SIG-M5 treated with dmso at 0.1 percent for 504 hours (cell line): ENCODE measurements at regions not wholly inside any gene's neighbourhood (a gene's known extent, or its start where the extent isn't known, plus 50 kb on each side); places are given as distances from the start of the nearest gene placed in this dataset.
"Not testable (repeated sequence)": the region's sequence is repeated elsewhere in the genome, so short reads cannot be mapped to it uniquely, and the experiment has no call there.

Source experiments
- DNase-seq: peaks from one replicate; lab custom pipeline; 2025; ENCODE audit not compliant: unreplicated experiment; lab: John Stamatoyannopoulos, UW

DNA sequence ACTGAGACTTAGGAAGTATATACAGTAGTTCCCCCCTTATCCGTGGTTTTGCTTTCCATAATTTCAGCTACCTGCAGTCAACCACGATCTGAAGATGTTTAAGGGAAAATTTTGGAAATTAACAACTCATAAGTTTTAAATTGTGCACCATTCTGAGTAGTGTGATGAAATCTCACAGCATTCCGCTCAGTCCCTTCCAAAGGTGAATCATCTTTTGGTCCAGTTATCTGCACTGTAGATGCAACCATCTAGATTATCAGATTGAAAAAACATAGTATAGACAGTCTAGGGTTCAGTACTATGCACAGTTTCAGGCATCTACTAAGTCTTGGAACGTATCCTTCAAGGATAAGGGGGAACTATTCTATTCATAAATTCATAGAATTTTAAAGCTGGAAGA is 109.0 kb downstream of the ANXA3 start:
- DNase-seq: no peak

DNA sequence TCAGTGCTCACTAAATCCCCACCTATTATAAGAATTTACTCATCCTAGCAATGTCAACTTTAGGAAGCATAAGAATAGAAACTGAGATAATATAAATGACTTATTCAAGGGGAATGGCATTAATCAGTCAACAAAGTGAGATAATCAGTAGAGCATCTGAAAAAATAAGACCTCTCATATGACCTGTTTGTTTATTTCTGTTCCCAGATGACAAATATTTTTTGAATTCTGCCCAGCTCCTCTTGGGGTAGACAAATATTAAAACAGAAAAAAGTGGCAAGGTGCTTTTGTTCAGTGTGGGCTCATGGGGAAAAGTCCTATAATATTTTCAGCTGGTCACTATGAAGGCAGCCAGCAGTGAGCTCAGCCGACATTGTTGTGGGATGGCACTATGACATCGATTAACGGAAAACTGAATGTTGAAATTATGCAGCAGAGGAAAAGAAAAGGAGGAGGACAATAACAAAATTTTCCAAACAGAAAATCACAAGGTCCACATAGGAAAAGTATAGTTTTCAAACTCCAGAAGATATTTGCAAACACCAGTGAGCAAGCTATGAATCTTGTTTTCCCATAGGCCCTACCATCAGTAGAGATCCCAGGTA is 109.6 kb downstream of the ANXA3 start:
- DNase-seq: no peak

DNA sequence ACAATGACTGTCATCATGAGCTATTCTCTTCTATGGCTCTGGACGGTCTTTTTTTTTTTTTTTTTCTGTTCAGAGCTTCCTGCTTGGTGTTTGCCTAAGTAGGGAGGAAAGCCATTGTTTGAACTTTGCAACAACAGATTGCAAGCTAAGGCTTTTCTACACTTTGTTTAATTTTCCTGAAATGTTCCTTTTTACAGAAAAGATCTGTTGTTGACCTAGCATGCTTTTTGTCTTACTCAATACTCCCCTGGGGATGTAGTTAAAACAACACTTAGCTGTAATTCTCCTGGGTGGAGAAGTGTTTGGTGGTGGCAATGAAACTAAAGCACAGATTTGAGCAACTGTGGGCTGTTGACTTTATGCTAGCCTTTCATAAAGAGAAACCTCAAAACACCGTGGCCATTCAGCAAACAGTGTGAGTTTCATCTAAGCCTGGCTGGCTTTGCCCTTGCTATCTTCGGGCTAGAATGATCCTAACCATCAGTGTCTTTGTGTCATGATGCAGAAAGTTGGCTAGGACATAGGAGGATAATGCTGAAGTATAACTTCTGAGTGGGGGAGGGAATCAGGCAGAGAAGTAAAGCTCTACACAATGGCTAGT is 110.5 kb downstream of the ANXA3 start:
- DNase-seq: no peak

DNA sequence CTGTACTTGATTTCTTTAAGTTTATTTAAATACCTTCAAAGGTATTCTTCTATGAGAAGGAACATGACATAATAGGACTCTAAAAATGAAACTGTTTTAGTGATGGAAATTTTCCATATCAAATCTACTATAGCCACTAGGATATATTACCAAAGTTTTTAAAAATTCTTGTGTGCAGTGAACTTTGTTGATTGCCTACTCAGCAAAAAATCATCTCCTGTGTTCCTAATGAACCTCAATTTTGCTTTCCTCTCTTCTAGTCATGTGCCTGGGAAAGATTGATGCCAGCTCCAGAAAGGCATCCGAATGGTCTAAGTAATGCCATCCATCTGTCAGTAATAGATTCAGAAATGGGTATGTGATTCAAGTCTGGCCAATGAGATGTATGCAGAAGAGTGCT is 111.1 kb downstream of the ANXA3 start:
- no peak for DNase-seq

DNA sequence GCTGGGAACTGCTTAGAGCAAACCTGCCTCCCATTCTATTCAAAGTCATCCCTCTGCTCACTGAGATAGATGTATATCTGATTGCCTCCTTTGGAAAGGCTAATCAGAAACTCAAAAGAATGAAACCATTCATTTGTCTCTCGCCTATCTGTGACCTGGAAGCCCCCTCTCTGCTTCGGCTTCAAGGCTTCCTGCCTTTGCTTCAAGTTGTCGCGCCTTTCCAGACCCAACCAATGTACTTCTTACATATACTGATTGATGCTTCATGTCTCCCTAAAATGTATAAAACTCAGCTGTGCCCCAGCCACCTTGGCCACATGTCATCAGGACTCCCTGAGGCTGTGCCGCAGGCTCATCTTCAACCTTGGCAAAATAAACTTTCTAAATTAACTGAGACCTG is 111.9 kb upstream of the BMP2K start:
- DNase-seq: not testable (repeated sequence)

DNA sequence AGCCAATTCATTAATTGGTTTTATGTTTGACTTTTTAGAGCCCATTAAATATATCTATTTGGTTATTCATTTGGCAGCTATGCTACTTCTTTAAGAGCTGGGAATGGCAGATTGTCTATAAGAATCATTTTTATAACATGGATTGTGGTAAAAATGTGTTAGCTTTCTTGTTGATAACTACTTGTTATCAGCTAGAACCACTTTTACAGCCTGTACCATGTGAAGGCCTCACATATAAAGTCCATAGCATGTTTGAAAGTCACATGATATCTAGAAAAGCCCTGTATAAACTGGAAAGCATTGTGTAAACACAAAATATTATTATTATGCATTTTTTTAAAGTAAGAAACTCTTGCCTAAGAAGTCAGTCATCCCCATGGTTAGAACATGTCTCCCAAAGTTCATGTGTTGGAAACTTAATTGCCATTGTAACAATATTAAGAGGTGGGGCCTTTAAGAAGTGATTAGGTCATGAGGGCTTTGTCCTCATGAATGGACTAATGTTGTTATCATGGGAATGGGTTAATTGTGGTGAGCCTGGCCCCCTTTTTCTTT is 110.9 kb upstream of the BMP2K start:
- no peak for DNase-seq

DNA sequence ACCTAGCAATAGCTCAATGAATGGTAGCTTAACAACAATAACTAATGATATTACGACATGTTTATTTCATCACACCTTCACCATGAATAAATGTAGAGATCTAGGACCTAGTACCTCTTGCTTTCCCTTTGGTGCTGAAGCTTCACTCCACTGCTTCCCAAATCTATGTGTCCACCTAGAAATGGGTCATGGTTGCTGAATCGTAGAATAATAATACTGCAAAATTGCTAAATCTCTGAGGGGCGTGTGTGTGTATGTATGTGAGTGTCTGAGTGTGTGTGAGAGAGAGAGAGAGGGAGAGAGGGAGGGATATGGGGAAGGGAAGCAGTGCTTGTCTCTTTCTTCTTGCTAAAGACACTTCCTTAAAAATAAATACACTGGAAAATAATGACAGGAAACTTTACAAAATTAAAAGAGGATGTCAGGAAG is 109.3 kb upstream of the BMP2K start:
- DNase-seq: peak; percentile 40

DNA sequence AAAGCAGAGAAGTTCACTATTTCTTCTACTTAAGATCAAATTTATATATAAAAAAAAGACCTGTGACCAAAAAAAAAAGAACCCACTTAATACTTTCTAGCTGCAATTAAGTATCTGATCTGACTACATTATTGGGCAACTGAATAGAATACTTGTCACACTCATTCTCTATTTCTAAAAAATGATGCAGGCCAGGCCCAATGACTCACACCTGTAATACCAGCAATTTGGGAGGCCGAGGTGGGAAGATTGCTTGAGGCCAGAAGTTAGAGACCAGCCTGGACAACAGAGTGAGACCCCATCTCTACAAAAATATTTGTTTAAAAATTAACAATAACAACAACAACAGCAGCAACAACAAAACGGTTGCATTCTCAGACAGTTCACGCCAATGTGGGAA is 108.8 kb upstream of the BMP2K start:
- no peak for DNase-seq

DNA sequence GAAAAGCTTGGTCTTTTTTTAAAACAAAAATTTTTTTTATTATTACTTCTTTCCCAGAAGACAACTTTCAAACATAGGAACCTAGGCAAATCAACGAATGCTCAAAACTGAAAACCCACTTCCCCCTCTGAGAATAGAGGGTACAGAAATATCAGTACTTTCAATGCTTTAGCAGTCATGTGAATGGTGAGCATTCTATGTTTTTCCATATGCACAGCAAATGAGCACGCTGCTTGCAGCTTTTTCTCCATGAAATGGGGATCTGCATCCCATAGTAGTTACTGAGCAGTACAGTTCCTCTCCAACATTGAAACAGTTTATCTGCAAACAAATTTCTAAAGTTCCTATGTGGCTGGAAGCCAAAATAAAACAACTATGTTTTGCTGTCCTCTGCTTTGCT is 108.4 kb upstream of the BMP2K start:
- DNase-seq: no peak

DNA sequence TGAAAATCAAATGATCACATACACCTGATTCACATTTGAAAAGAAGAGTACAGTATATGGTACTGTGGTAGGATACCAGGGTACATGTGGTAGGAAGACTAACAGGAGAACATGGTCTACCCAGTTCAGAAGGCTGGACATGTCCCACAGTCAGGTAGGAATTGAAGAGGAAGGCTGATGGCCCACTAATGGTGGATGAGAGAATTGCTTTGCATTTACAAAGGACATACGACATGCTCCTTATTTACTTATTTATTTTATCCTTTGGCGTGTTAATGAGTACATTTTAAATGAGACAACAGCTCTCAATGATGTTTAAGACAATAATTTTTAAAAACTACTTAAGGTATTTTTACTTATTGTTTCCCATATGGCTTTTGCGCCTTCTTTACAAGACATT is 106.7 kb upstream of the BMP2K start:
- DNase-seq: no peak

DNA sequence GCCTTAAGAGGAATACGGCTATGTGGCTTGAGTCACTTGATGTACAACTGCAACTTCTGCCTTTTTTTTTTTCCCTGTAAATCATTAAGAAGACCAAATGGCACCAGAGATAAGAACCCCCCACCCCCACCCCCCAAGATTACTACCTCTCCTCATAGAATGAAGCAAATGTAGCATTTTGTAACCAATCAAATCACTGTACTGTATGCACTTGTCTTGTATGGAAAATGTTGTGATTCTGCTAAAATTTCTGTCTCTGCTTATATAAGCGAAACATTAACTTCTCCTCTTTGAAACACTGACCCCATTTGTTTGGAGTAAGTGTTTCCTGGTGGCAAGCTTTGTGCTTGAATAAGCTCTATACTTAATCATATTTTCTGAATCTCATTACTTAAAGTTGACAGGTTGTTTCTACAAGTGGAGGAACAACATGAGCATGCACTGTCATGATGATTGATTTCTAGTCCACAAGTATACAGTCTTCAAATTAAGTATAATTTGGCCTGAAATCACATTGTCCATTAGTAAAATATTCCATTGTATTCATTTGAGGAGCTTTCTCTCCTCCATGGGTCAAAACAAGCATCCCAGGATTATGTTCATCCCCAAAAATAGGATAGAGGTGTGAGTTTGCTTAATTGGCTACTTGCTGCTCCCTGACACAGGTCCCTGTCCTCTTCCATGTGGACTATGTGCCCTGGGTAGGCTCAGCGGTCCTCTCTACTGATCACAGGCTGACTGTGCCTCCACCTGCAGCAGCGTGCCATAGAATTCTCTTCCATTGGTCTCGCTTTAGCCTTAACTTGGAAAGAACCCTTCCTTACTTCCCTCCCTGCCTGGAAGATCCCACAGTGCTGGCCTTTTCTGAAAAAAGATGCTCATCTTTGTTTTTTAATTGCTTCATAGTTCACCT is 104.0 kb upstream of the BMP2K start:
- no peak for DNase-seq

DNA sequence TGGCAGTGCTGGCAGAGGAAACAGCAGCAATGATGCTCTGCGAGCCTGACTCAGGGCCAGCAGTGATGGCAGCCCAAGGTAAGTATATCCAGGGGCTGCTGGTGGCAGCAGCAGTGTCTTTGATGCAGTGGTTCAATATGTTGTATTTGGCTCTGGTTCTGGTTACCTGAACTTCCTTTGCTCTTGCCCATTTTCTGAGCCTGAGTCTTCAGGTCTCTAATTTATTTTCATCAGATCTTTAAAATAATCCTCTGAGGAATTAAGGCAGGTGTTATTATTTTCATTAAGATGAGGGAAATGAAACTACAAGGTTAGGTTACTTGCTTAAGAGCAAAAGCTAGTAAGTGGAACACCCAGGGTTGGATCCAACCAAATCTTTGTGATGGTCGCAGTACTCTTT is 102.8 kb upstream of the BMP2K start:
- DNase-seq: no peak

DNA sequence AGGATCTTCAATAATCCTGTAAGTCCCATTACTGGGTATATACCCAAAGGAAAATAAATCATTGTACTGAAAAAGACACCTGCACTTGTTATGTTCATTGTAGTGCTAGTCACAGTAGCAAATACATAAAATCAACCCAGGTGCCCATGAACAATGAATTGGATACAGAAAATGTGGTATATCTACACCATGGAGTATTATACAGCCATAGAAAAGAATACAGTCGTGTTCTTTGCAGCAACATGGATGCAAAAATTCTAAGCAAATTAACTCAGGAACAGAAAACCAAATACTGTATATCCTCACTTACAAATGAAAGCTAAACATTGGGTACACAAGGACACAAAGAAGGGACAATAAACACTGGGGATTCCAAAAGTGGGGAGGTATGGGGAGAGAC is 100.8 kb upstream of the BMP2K start:
- no peak for DNase-seq

DNA sequence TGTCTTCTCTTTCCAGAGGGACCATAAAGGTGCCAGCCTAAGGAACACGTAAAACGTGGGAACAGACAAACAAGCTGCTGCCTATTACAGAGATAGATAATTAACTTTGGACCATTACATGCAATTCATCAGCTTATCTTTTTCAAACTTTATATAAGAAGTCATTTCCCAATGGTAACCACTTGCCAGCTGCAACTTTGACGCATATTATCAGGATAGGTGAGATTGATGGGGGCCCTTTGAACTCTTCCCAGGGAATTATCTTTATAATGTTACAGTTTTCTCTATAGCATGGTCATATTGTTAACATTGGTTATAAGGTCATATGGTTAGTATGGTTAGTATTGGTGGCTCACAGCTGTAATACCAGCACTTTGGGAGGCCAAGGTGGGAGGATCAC is 94.1 kb upstream of the BMP2K start:
- no peak for DNase-seq

DNA sequence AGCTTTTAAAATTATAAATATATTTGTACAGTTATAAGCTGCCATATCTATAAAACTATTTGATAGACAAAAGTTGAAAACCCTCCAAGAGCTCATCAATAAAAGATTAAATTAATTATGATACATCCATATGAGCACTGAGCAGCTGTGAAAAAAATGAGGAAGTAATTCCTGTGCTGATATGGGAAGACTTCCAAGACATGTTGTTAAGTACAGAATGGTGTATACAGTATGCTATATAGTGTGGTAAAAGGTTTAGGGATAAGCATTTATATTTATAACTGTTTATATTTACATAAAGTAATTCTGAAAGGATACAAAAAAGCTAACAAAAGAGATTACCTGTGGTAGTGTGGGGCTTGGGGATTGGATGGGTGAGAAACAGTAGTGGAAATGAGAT is 92.8 kb upstream of the BMP2K start:
- DNase-seq: no peak

DNA sequence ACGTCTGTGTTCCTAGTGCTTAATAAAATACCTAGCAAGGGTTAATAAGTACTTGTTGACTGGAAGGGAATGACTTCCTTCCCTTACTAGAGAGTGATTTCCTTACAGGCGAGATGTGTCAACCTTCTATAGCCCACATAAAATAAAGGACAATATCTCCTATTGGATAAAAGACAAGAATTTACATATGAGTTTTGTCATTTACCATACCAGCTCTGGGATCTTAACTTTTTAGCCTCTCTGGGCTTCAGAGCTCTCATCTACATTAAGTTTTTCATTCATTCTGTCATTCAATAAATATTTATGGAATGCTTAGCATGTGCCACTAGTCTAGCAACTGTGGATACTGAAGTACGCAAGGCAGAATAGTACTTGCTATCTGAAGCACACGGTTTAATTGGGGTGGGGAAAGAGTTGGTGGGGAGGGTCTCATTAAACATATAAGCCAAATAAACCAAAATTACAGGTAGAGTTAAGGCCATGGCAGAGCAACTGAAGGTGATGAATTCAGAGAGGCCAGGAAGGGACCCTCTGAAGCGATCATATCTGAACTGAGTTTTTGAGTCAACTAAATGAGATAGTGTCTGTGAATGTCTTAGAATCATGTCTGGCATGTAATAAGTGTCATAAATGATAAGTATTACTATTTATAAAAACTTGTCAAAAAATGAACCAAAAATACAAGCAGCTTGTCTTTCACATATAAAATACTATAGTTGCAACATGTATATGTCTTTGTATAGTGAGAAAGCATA is 91.6 kb upstream of the BMP2K start:
- no peak for DNase-seq

DNA sequence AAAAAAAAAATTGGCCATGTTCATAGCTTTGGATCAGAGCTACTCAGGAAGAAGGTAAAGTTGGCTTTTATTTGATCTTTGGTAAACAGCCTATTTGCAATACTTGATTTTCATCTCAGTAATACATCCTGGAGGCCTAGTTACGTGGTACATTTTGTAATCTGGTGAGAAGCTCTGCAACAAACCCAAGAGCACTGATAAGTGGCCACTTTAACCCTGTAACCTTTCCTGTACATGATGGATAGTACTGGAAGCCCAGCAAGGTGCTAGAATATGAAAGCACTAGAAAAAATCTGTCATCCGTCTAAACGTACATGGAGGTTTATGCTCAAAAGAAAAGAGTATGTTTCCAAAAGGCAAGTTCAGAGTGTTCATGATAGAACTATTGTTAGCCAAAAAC is 88.3 kb upstream of the BMP2K start:
- DNase-seq: no peak

DNA sequence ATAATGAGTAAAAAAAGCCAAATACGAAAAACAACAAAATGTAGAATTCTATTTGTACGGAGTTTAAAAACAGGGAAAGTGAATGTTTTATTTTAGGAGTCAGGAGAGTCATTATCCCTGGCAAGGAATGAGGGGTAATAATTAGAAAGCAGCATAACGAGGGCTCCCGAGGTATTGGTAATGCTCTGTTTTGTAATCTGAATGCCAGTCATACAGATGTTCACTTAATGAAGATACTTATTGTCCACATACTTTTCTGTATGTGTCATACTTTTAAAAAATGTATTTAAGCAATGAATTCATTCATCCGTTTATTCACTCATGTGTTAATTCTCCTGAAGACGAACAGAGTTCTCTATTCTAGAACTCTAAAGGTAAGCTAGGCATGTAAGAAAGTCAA is 87.8 kb upstream of the BMP2K start:
- DNase-seq: no peak

DNA sequence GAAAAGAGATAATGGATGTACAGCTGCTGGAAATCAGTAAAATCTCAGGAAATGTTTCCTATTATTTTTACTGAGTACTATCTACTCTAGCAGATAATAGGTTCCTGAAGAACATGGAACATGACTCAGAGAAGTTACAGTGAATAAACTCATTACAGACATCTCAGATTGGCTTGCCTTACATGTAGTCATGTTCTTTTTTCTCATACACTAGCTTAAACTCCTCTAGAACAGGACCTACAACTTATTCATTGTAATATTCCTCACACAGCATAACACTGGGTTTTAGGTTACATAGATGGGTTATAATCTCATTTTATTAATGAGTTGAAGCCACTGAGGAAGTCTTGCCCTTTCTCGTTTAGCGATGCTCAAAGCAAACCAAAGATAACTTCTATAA is 86.9 kb upstream of the BMP2K start:
- no peak for DNase-seq

DNA sequence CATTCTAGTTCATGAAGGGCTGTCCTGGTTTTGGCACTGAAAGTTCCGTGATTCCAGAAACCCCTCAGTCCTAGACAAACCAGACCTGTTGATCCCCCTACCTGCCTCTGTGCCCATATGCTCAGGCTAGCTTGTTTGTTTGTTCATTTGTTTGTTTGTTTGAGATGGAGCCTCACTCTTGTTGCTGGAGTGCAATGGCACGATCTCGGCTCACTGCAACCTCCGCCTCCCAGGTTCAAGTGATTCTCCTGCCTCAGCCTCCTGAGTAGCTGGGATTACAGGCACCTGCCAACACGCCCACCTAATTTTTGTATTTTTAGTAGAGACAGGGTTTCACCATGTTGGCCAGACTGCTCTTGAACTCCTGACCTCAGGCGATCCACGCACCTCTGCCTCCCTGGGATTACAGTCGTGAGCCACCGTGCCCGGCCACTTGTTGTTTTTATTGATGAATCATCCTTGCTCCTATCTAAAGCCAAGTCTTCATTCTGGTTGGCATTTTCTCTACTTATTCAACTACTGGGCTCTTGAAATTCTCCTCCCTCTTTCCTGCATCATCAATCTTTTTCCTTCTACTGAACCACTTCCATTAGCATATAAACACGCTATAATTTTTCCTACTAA is 86.3 kb upstream of the BMP2K start:
- no peak for DNase-seq

DNA sequence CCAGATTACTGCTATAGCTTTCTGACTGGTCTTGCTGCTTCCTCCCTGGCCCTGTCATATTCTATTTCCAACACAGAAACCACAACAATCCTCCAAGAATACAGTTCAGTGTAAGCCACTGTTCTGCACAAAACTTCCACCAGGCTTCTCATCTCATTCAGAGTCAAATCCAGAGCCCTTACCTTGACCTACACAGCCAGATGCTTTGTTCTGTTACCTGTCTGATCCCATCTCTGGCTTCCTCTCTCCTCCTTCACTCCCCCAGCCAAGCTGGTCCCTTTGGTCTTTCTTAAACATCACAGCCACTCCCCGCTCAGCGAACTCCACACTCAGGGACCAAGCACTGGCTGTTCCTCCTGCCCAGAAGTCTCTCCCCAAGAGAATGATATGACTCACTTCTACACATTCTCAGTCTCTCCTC is 84.8 kb upstream of the BMP2K start:
- no peak for DNase-seq
